ENCODE measurements at regions not wholly inside any gene's neighbourhood (a gene's known extent, or its start where the extent isn't known, plus 50 kb on each side); places are given as distances from the start of the nearest gene placed in this dataset.

- Histone ChIP-seq H3K4me3 (no peak overlapping the region), H3K9ac (ENCODE audit: insufficient read length) (no peak overlapping the region), H3K36me3 (ENCODE audit: insufficient read depth, low read length) (no peaks in the 10 kb centered on the region), H3K27ac (no peak overlapping the region), H3K9me3 (ENCODE audit: low read depth, low read length) (no peaks in the 10 kb centered on the region)
- no peak for DNase-seq (ENCODE audit: low read depth, low spot score)
- TF ChIP-seq FOXP2 (optimal IDR thresholded peaks at IDR 0.05; ENCODE audit: control extremely low read depth, extremely low read length, insufficient read depth), result no peak
These were observed 217.1 kb downstream of the BLID start for GRCh38 chr11:121898903-121899302.

- no peak overlapping the region for H3K27ac ChIP-seq
- H3K4me3 ChIP-seq, result no peak overlapping the region
- no peak for DNase-seq (ENCODE audit: low read depth, low spot score)
These were observed 220.1 kb downstream of the BLID start for GRCh38 chr11:121895919-121896318.

GRCh38 chr11:121894581-121894980, 221.4 kb downstream of the BLID start:
- Histone ChIP-seq H3K9ac (ENCODE audit: insufficient read length) (no peak overlapping the region), H3K27ac (no peak overlapping the region), H3K36me3 (ENCODE audit: insufficient read depth, low read length) (no peaks in the 10 kb centered on the region), H3K4me3 (no peak overlapping the region), H3K9me3 (ENCODE audit: low read depth, low read length) (no peaks in the 10 kb centered on the region)
- TF ChIP-seq EZH2 (IDR thresholded peaks at IDR 0.05), result no peak
- TF ChIP-seq POLR2AphosphoS5 (IDR thresholded peaks at IDR 0.05; ENCODE audit: borderline replicate concordance, low read depth, low read length), result no peak
- no peak for TF ChIP-seq FOXP2 (optimal IDR thresholded peaks at IDR 0.05; ENCODE audit: control extremely low read depth, extremely low read length, insufficient read depth)
- DNase-seq (ENCODE audit: low read depth, low spot score), result no peak

More at GRCh38 chr11:121895919-121896318, 220.1 kb downstream of the BLID start:
- Histone ChIP-seq H3K9me3 (ENCODE audit: low read depth, low read length) (no peaks in the 10 kb centered on the region), H3K36me3 (ENCODE audit: insufficient read depth, low read length) (no peaks in the 10 kb centered on the region), H3K9ac (ENCODE audit: insufficient read length) (no peak overlapping the region)
- TF ChIP-seq EZH2 (IDR thresholded peaks at IDR 0.05) (no peak), POLR2AphosphoS5 (IDR thresholded peaks at IDR 0.05; ENCODE audit: borderline replicate concordance, low read depth, low read length) (no peak), FOXP2 (optimal IDR thresholded peaks at IDR 0.05; ENCODE audit: control extremely low read depth, extremely low read length, insufficient read depth) (no peak)

GRCh38 chr11:121892863-121893262, 223.2 kb downstream of the BLID start:
- H3K9ac ChIP-seq (ENCODE audit: insufficient read length), result no peak overlapping the region
- H3K36me3 ChIP-seq (ENCODE audit: insufficient read depth, low read length), result no peaks in the 10 kb centered on the region
- no peak overlapping the region for H3K4me3 ChIP-seq
- no peak for TF ChIP-seq POLR2AphosphoS5 (IDR thresholded peaks at IDR 0.05; ENCODE audit: borderline replicate concordance, low read depth, low read length)
- TF ChIP-seq EZH2 (IDR thresholded peaks at IDR 0.05), result no peak
- TF ChIP-seq FOXP2 (optimal IDR thresholded peaks at IDR 0.05; ENCODE audit: control extremely low read depth, extremely low read length, insufficient read depth), result no peak
- no peak for DNase-seq (ENCODE audit: low read depth, low spot score)
- no peak overlapping the region for H3K27ac ChIP-seq
- no peaks in the 10 kb centered on the region for H3K9me3 ChIP-seq (ENCODE audit: low read depth, low read length)

GRCh38 chr11:121892131-121892681, 223.8 kb downstream of the BLID start:
- Histone ChIP-seq H3K4me3 (no peak overlapping the region), H3K27ac (no peak overlapping the region), H3K36me3 (ENCODE audit: insufficient read depth, low read length) (no peaks in the 10 kb centered on the region), H3K9me3 (ENCODE audit: low read depth, low read length) (no peaks in the 10 kb centered on the region), H3K9ac (ENCODE audit: insufficient read length) (no peak overlapping the region)
- no peak for TF ChIP-seq FOXP2 (optimal IDR thresholded peaks at IDR 0.05; ENCODE audit: control extremely low read depth, extremely low read length, insufficient read depth)
- no peak for TF ChIP-seq EZH2 (IDR thresholded peaks at IDR 0.05)
- no peak for TF ChIP-seq POLR2AphosphoS5 (IDR thresholded peaks at IDR 0.05; ENCODE audit: borderline replicate concordance, low read depth, low read length)
- DNase-seq (ENCODE audit: low read depth, low spot score), result no peak

DNA sequence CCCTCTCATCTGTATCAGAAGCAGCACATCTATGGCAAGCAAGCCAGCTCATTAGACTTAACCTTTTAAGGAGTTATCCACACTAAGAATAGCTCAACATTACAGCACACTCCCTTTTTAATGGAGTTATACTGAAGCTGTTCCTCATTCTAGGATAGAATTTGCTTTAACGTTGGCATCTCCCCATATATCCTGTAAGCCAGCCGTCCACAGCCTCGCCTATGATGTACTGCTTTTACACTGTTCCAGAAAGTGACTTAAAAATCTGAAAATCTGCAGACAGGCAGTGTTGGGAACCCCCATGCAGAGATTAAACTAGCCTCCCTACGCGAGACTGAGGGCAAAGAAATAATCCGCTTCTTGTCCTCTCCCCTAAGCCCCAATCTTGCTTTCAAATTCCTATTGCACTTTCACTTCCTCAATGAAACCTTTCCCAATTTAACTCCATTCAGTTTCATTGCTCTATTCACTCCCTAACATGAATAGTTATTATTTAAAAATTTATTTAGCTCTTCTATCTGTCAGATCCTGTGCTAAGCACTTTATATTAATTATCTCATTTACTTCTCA, 225.0 kb downstream of the BLID start:
- no peak for TF ChIP-seq POLR2AphosphoS5 (IDR thresholded peaks at IDR 0.05; ENCODE audit: borderline replicate concordance, low read depth, low read length)
- TF ChIP-seq FOXP2 (optimal IDR thresholded peaks at IDR 0.05; ENCODE audit: control extremely low read depth, extremely low read length, insufficient read depth), result no peak
- no peak for TF ChIP-seq EZH2 (IDR thresholded peaks at IDR 0.05)
- Histone ChIP-seq H3K9ac (ENCODE audit: insufficient read length) (no peak overlapping the region), H3K9me3 (ENCODE audit: low read depth, low read length) (no peaks in the 10 kb centered on the region), H3K27ac (no peak overlapping the region), H3K36me3 (ENCODE audit: insufficient read depth, low read length) (no peaks in the 10 kb centered on the region), H3K4me3 (no peak overlapping the region)
- no peak for DNase-seq (ENCODE audit: low read depth, low spot score)

DNA sequence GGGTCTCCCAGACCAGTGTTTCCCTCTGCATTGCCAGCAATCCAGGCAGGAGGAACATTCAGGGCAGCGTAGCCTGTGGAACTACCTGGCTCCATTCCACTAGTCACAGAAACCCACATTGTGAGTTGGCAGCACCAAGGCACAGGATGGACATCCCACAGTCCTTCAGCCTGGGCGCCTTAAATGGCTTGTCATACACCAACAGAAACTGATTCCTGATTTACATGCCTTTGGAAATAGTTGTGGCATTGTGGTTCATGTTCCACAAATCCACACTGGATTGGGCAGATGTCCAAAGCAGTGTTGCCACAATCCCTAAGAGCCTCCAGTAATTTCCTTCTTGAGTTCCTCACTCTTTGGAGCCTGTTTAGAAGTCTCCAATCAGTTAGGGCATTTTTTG, 225.6 kb downstream of the BLID start:
- H3K4me3 ChIP-seq, result no peak overlapping the region
- no peaks in the 10 kb centered on the region for H3K36me3 ChIP-seq (ENCODE audit: insufficient read depth, low read length)
- H3K9ac ChIP-seq (ENCODE audit: insufficient read length), result no peak overlapping the region
- no peaks in the 10 kb centered on the region for H3K9me3 ChIP-seq (ENCODE audit: low read depth, low read length)
- no peak for TF ChIP-seq FOXP2 (optimal IDR thresholded peaks at IDR 0.05; ENCODE audit: control extremely low read depth, extremely low read length, insufficient read depth)
- no peak overlapping the region for H3K27ac ChIP-seq
- DNase-seq (ENCODE audit: low read depth, low spot score), result no peak

- Histone ChIP-seq H3K27ac (no peak overlapping the region), H3K36me3 (ENCODE audit: insufficient read depth, low read length) (no peaks in the 10 kb centered on the region), H3K9me3 (ENCODE audit: low read depth, low read length) (no peaks in the 10 kb centered on the region), H3K9ac (ENCODE audit: insufficient read length) (no peak overlapping the region), H3K4me3 (no peak overlapping the region)
- no peak for DNase-seq (ENCODE audit: low read depth, low spot score)
- TF ChIP-seq EZH2 (IDR thresholded peaks at IDR 0.05), result no peak
- TF ChIP-seq POLR2AphosphoS5 (IDR thresholded peaks at IDR 0.05; ENCODE audit: borderline replicate concordance, low read depth, low read length), result no peak
- no peak for TF ChIP-seq FOXP2 (optimal IDR thresholded peaks at IDR 0.05; ENCODE audit: control extremely low read depth, extremely low read length, insufficient read depth)
These were observed 226.1 kb downstream of the BLID start for GRCh38 chr11:121889931-121890330.

- DNase-seq (ENCODE audit: low read depth, low spot score), result no peak
- Histone ChIP-seq H3K9me3 (ENCODE audit: low read depth, low read length) (no peaks in the 10 kb centered on the region), H3K9ac (ENCODE audit: insufficient read length) (no peak overlapping the region), H3K4me3 (no peak overlapping the region), H3K27ac (no peak overlapping the region), H3K36me3 (ENCODE audit: insufficient read depth, low read length) (no peaks in the 10 kb centered on the region)
- no peak for TF ChIP-seq EZH2 (IDR thresholded peaks at IDR 0.05)
- no peak for TF ChIP-seq FOXP2 (optimal IDR thresholded peaks at IDR 0.05; ENCODE audit: control extremely low read depth, extremely low read length, insufficient read depth)
- no peak for TF ChIP-seq POLR2AphosphoS5 (IDR thresholded peaks at IDR 0.05; ENCODE audit: borderline replicate concordance, low read depth, low read length)
These were observed 226.8 kb downstream of the BLID start for GRCh38 chr11:121889186-121889585.

Data from SK-N-MC (cell line).